H9 (cell line): ENCODE measurements at regions not wholly inside any gene's neighbourhood (a gene's known extent, or its start where the extent isn't known, plus 50 kb on each side); places are given as distances from the start of the nearest gene placed in this dataset.

Source experiments
- DNase-seq: peaks from one replicate; pipeline ENCODE4 v3.0.0-alpha.2; 2017
- H2AFZ ChIP-seq: one replicate; pipeline ENCODE4 v1.6.1; 2013; ENCODE audit warnings: mild to moderate bottlenecking, low read length, control low read depth, moderate library complexity
- H2AK5ac ChIP-seq: 2 replicates; pipeline ENCODE4 v1.6.1; 2013; ENCODE audit warnings: low read length, control low read depth, mixed read lengths; ENCODE audit not compliant: insufficient read length
- H2BK120ac ChIP-seq: one replicate; pipeline ENCODE4 v1.6.1; 2013; ENCODE audit warnings: low read depth, mild to moderate bottlenecking, low read length, control low read depth, inconsistent platforms; ENCODE audit not compliant: poor library complexity, severe bottlenecking
- H2BK12ac ChIP-seq: 2 replicates; pipeline ENCODE4 v1.6.1; 2013; ENCODE audit warnings: low read length, control low read depth, mixed read lengths, low read depth; ENCODE audit not compliant: insufficient read length
- H2BK15ac ChIP-seq: 2 replicates; pipeline ENCODE4 v1.6.1; 2013; ENCODE audit warnings: low read depth, low read length, control low read depth
- H2BK20ac ChIP-seq: one replicate; pipeline ENCODE4 v1.6.1; 2013; ENCODE audit warnings: low read depth, mild to moderate bottlenecking, low read length, control low read depth, inconsistent platforms; ENCODE audit not compliant: poor library complexity, severe bottlenecking
- H2BK5ac ChIP-seq: 2 replicates; pipeline ENCODE4 v1.6.1; 2013; ENCODE audit warnings: low read length, control low read depth, mixed read lengths; ENCODE audit not compliant: insufficient read length
- H3K14ac ChIP-seq: 2 replicates; pipeline ENCODE4 v1.6.1; 2013; ENCODE audit warnings: low read length, control low read depth; ENCODE audit not compliant: insufficient read depth
- H3K18ac ChIP-seq: 2 replicates; pipeline ENCODE4 v1.6.1; 2013; ENCODE audit warnings: low read depth, mild to moderate bottlenecking, mixed read lengths, low read length, control low read depth; ENCODE audit not compliant: insufficient read length
- H3K23ac ChIP-seq: 2 replicates; pipeline ENCODE4 v1.6.1; 2013; ENCODE audit warnings: low read length, control low read depth, mixed read lengths, low read depth; ENCODE audit not compliant: insufficient read length
- H3K23me2 ChIP-seq: 2 replicates; pipeline ENCODE4 v1.6.1; 2013; ENCODE audit warnings: low read depth, mild to moderate bottlenecking, mixed read lengths, low read length, control low read depth; ENCODE audit not compliant: insufficient read length, poor library complexity, severe bottlenecking
- H3K27ac ChIP-seq: 2 replicates; pipeline ENCODE4 v1.5.1; 2013; ENCODE audit warnings: low read length, control low read depth, mixed read lengths, low read depth; ENCODE audit not compliant: insufficient read length
- H3K27me3 ChIP-seq: 2 replicates; pipeline ENCODE4 v1.6.1; 2013; ENCODE audit warnings: low read length, control low read depth, inconsistent platforms; ENCODE audit not compliant: insufficient read depth
- H3K4ac ChIP-seq: 2 replicates; pipeline ENCODE4 v1.6.1; 2013; ENCODE audit warnings: low read depth, mild to moderate bottlenecking, control low read depth, inconsistent platforms, low read length, moderate library complexity
- H3K4me1 ChIP-seq: 2 replicates; pipeline ENCODE4 v1.6.1; 2013; ENCODE audit warnings: low read length, control low read depth, inconsistent platforms; ENCODE audit not compliant: insufficient read depth
- H3K4me2 ChIP-seq: 2 replicates; pipeline ENCODE4 v1.6.1; 2013; ENCODE audit warnings: low read length, control low read depth, mixed read lengths; ENCODE audit not compliant: insufficient read length, insufficient read depth
- H3K56ac ChIP-seq: 2 replicates; pipeline ENCODE4 v1.6.1; 2013; ENCODE audit warnings: low read depth, mild to moderate bottlenecking, mixed read lengths, low read length, control low read depth; ENCODE audit not compliant: insufficient read length
- H3K79me1 ChIP-seq: 2 replicates; pipeline ENCODE4 v1.6.1; 2013; ENCODE audit warnings: low read depth, mild to moderate bottlenecking, moderate library complexity, low read length, control low read depth, inconsistent platforms; ENCODE audit not compliant: insufficient read depth, poor library complexity, severe bottlenecking
- H3K79me2 ChIP-seq: 2 replicates; pipeline ENCODE4 v1.6.1; 2013; ENCODE audit warnings: low read length, control low read depth, inconsistent platforms; ENCODE audit not compliant: insufficient read depth
- H3K9ac ChIP-seq: 2 replicates; pipeline ENCODE4 v1.6.1; 2013; ENCODE audit warnings: low read length, control low read depth, mixed read lengths; ENCODE audit not compliant: insufficient read length; ENCODE audit errors: extremely low read depth
- H3K9me3 ChIP-seq: one replicate; pipeline ENCODE4 v1.6.1; 2013; ENCODE audit warnings: low read depth, low read length, inconsistent platforms; ENCODE audit not compliant: control insufficient read depth
- H3T11ph ChIP-seq: one replicate; pipeline ENCODE4 v1.6.1; 2013; ENCODE audit warnings: mild to moderate bottlenecking, low read length, control low read depth, inconsistent platforms
- H4K20me1 ChIP-seq: one replicate; pipeline ENCODE4 v1.6.1; 2013; ENCODE audit not compliant: control insufficient read depth, insufficient read length, insufficient read depth
- H4K5ac ChIP-seq: 2 replicates; pipeline ENCODE4 v1.6.1; 2013; ENCODE audit warnings: low read depth, mild to moderate bottlenecking, mixed read lengths, low read length, control low read depth; ENCODE audit not compliant: insufficient read length
- H4K8ac ChIP-seq: replicated peaks from 2 replicates; pipeline ENCODE4 v1.6.1; 2013; ENCODE audit warnings: low read length, control low read depth, mixed read lengths, low read depth; ENCODE audit not compliant: insufficient read length
- H4K91ac ChIP-seq: 2 replicates; pipeline ENCODE4 v1.6.1; 2013; ENCODE audit warnings: low read depth, mild to moderate bottlenecking, moderate library complexity, mixed read lengths, low read length, control low read depth; ENCODE audit not compliant: insufficient read length
- H3K27ac Mint-ChIP-seq, 3 experiments: 2 replicates in 2 of 3; 3 replicates in 1 of 3; pipeline ENCODE4 v1.8.0; 2020 to 2021; ENCODE audit warnings: mixed read lengths in 3 of 3, mild to moderate bottlenecking in 1 of 3, moderate library complexity in 1 of 3
- H3K27me3 Mint-ChIP-seq: 2 replicates; pipeline ENCODE4 v1.8.0; 2021; ENCODE audit warnings: low read depth, mild to moderate bottlenecking, moderate library complexity, mixed read lengths
- H3K36me3 Mint-ChIP-seq, 3 experiments: 2 replicates in 2 of 3; 3 replicates in 1 of 3; pipeline ENCODE4 v1.8.0; 2020 to 2021; ENCODE audit warnings: low read depth in 3 of 3, mixed read lengths in 3 of 3; ENCODE audit not compliant: insufficient read depth in 1 of 3
- H3K4me1 Mint-ChIP-seq, 2 experiments: 2 replicates each; pipeline ENCODE4 v1.8.0; 2020; ENCODE audit warnings: mixed read lengths in 2 of 2
- H3K4me3 Mint-ChIP-seq, 2 experiments: 2 replicates in 1 of 2; 3 replicates in 1 of 2; pipeline ENCODE4 v1.8.0; 2020 to 2021; ENCODE audit warnings: mild to moderate bottlenecking in 2 of 2, mixed read lengths in 2 of 2, moderate library complexity in 1 of 2
- H3K9me3 Mint-ChIP-seq, 2 experiments: 2 replicates in 1 of 2; 3 replicates in 1 of 2; pipeline ENCODE4 v1.8.0; 2020; ENCODE audit warnings: mild to moderate bottlenecking in 2 of 2, mixed read lengths in 2 of 2, moderate library complexity in 1 of 2
- WGBS: extraction: QIAGEN DNeasy Blood & Tissue Kit; methylation state at CpG from one replicate; pipeline ENCODE4 v1.1.7; 2013; ENCODE audit warnings: missing lambda C conversion rate, low lambda C conversion rate, mixed read lengths; ENCODE audit not compliant: insufficient read length; ENCODE audit errors: extremely low coverage; 5-methylcytosine and 5-hydroxymethylcytosine counted together
- TF ChIP-seq, protein P1 (sequence below): fragments of 200-600 bp; sonication (generic); conservative IDR thresholded peaks from 3 replicates; pipeline ENCODE4 v1.8.0; 2021; ENCODE audit warnings: antibody characterized with exemption, mild to moderate bottlenecking

DNA sequence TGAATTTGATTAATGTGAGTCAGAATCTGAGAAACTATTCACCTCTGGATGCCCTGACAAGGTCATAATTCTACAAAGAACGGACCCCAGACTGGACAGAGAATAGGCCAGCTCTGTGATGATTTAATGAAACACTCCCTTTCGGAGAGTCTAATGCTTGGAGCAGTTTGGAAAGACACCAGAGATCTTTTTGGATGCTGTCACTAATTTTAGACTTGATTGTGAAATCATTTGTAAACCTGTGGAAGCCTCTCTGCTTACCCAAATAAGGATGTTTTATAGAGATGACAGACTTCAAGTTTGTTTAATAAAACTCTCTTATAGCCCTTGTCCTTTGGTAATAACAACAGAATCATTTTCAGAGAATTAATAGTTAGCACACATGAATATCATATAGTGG lies 83.5 kb downstream of the MYL12B start:
- H3K4me1 ChIP-seq, result no peaks in the 10 kb centered on the region
- no CpG with 5 or more reads among the region's 2 CpGs for WGBS
- no peak overlapping the region for H3K27ac ChIP-seq
- H3K9me3 ChIP-seq, result no peaks in the 10 kb centered on the region
- no peak overlapping the region for H2AFZ ChIP-seq
- TF ChIP-seq, protein P1, sequence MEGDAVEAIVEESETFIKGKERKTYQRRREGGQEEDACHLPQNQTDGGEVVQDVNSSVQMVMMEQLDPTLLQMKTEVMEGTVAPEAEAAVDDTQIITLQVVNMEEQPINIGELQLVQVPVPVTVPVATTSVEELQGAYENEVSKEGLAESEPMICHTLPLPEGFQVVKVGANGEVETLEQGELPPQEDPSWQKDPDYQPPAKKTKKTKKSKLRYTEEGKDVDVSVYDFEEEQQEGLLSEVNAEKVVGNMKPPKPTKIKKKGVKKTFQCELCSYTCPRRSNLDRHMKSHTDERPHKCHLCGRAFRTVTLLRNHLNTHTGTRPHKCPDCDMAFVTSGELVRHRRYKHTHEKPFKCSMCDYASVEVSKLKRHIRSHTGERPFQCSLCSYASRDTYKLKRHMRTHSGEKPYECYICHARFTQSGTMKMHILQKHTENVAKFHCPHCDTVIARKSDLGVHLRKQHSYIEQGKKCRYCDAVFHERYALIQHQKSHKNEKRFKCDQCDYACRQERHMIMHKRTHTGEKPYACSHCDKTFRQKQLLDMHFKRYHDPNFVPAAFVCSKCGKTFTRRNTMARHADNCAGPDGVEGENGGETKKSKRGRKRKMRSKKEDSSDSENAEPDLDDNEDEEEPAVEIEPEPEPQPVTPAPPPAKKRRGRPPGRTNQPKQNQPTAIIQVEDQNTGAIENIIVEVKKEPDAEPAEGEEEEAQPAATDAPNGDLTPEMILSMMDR, result no peak
- no peak overlapping the region for H3K4me2 ChIP-seq
- H3K27me3 ChIP-seq, result no peaks in the 10 kb centered on the region
- peaks cover 16 to 32% of the 10 kb centered on the region in 2 experiments for H3K4me1 Mint-ChIP-seq
- peaks cover 2 to 14% (median 3%) of the 10 kb centered on the region in 3 experiments; a peak in 4 of 7 replicates for H3K36me3 Mint-ChIP-seq
- H3K9ac ChIP-seq, result no peak overlapping the region
- no peak overlapping the region for H2BK20ac ChIP-seq
- no peak overlapping the region for H3K14ac ChIP-seq
- H3K18ac ChIP-seq, result no peak overlapping the region
- H3K9me3 Mint-ChIP-seq, result peaks cover 4 to 14% of the 10 kb centered on the region in 2 experiments; a peak in 4 of 5 replicates
- H2BK12ac ChIP-seq, result no peak overlapping the region
- H3K56ac ChIP-seq, result no peak overlapping the region
- H3K79me2 ChIP-seq, result no peaks in the 10 kb centered on the region
- H3K23ac ChIP-seq, result no peak overlapping the region
- H3K79me1 ChIP-seq, result no peaks in the 10 kb centered on the region
- no peak overlapping the region for H2BK120ac ChIP-seq
- DNase-seq, result no peak
- H4K8ac ChIP-seq, result no peak overlapping the region
- no peak overlapping the region for H2BK5ac ChIP-seq
- no peak overlapping the region for H3K4ac ChIP-seq
- no peak overlapping the region for H3T11ph ChIP-seq
- H3K27ac Mint-ChIP-seq, result no peak overlapping the region
- H3K23me2 ChIP-seq, result no peaks in the 10 kb centered on the region
- no peaks in the 10 kb centered on the region; the same call in 1 of the 2 replicates for H3K27me3 Mint-ChIP-seq
- no peak overlapping the region for H4K91ac ChIP-seq
- no peaks in the 10 kb centered on the region for H4K20me1 ChIP-seq
- no peak overlapping the region for H4K5ac ChIP-seq
- H2BK15ac ChIP-seq, result no peak overlapping the region
- no peak overlapping the region for H3K4me3 Mint-ChIP-seq
- H2AK5ac ChIP-seq, result no peak overlapping the region
